B cell (primary cell): ENCODE measurements at regions not wholly inside any gene's neighbourhood (a gene's known extent, or its start where the extent isn't known, plus 50 kb on each side); places are given as distances from the start of the nearest gene placed in this dataset.

Experiments
- ATAC-seq: fragments of 200-7000 bp; cut with Tn5 transposase; one replicate; pipeline ENCODE4 v1.10.0; 2021; ENCODE audit warnings: low read depth, mild to moderate bottlenecking, moderate number of reproducible peaks, moderate library complexity
- CTCF ChIA-PET: fragments of 350-600 bp; sonication (Branson Sonifier 250); formaldehyde crosslinking; loops from one replicate; lab custom pipeline; 2021; ENCODE audit warnings: antibody characterized with exemption, inconsistent platforms; lab: Charles Lee
- POLR2A ChIA-PET: fragments of 350-600 bp; sonication (Branson Sonifier 250); formaldehyde crosslinking; loops from one replicate; lab custom pipeline; 2021; ENCODE audit warnings: antibody characterized with exemption; lab: Charles Lee
- DNase-seq: peaks from one replicate; pipeline ENCODE4 v3.0.0; 2013
- H2AFZ ChIP-seq: 2 replicates; pipeline ENCODE4 v1.6.1; 2012; ENCODE audit warnings: mild to moderate bottlenecking, low read depth, low read length; ENCODE audit not compliant: insufficient read depth, poor library complexity, severe bottlenecking
- H3K27ac ChIP-seq, 2 donors: 1 replicate in 1 of 2; 2 replicates in 1 of 2; pipeline ENCODE4 v1.5.1; 2012 to 2013; ENCODE audit warnings: low read length in 2 of 2, mild to moderate bottlenecking in 2 of 2, moderate library complexity in 1 of 2
- H3K27me3 ChIP-seq, 4 experiments: fragments of 200-600 bp in 1 of 4; sonication (generic) in 1 of 4; replicated peaks in 1 of 4; 1 replicate in 2 of 4; 2 replicates in 2 of 4; pipeline versions ENCODE4 v1.6.1 to v1.7.0; 2013 to 2016; ENCODE audit warnings: low read length in 3 of 4, mild to moderate bottlenecking in 2 of 4, mixed read lengths in 1 of 4, moderate library complexity in 1 of 4; ENCODE audit not compliant: insufficient read depth in 4 of 4, control insufficient read depth in 3 of 4; ENCODE audit errors: control extremely low read depth in 1 of 4
- H3K36me3 ChIP-seq, 2 experiments: replicated peaks in 1 of 2; 1 replicate in 1 of 2; 2 replicates in 1 of 2; pipeline versions ENCODE4 v1.6.1 to v1.7.1; 2013; ENCODE audit warnings: low read length in 1 of 2; ENCODE audit not compliant: insufficient read depth in 2 of 2, control insufficient read depth in 1 of 2; ENCODE audit errors: control extremely low read depth in 1 of 2, extremely low read depth in 1 of 2
- H3K4me1 ChIP-seq, 2 donors: fragments of 200-600 bp in 1 of 2; sonication (generic) in 1 of 2; 1 replicate in 1 of 2; 2 replicates in 1 of 2; pipeline versions ENCODE4 v1.5.1 to v1.6.1; 2013 to 2017; ENCODE audit warnings: low read length in 2 of 2; ENCODE audit not compliant: control insufficient read depth in 2 of 2, insufficient read depth in 2 of 2
- H3K4me2 ChIP-seq: replicated peaks from 2 replicates; pipeline ENCODE3; 2012; ENCODE audit warnings: mild to moderate bottlenecking, low read depth, low read length; ENCODE audit not compliant: poor library complexity, severe bottlenecking
- H3K4me3 ChIP-seq, 5 experiments: fragments of 200-600 bp in 1 of 5; sonication (generic) in 1 of 5; 1 replicate in 3 of 5; 2 replicates in 2 of 5; pipeline versions ENCODE4 v1.5.1 to v1.7.0; 2011 to 2016; ENCODE audit warnings: low read length in 4 of 5, mild to moderate bottlenecking in 4 of 5, low read depth in 2 of 5, control low read depth in 1 of 5, moderate library complexity in 1 of 5; ENCODE audit not compliant: insufficient read depth in 1 of 5; ENCODE audit errors: control extremely low read depth in 1 of 5, extremely low read depth in 1 of 5
- H3K79me2 ChIP-seq: fragments of 200-600 bp; sonication (generic); one replicate; pipeline ENCODE4 v1.6.0; 2016; ENCODE audit warnings: low read length; ENCODE audit not compliant: control insufficient read depth, insufficient read depth
- H3K9ac ChIP-seq: fragments of 200-600 bp; sonication (generic); 2 replicates; pipeline ENCODE4 v1.6.1; 2017; ENCODE audit warnings: mild to moderate bottlenecking, low read length, moderate library complexity
- H3K9me3 ChIP-seq, 3 donors: one replicate each; pipeline versions ENCODE4 v1.6.1 to v1.7.1; 2013; ENCODE audit warnings: low read length in 2 of 3; ENCODE audit not compliant: control insufficient read depth in 2 of 3, insufficient read depth in 1 of 3; ENCODE audit errors: control extremely low read depth in 1 of 3
- H4K20me1 ChIP-seq: 2 replicates; pipeline ENCODE4 v1.6.0; 2012; ENCODE audit warnings: mild to moderate bottlenecking, low read length; ENCODE audit not compliant: insufficient read depth, control insufficient read depth, poor library complexity, severe bottlenecking
- H3K27ac Mint-ChIP-seq: one replicate; pipeline ENCODE4 v1.8.0; 2021; ENCODE audit warnings: mixed read lengths
- H3K27me3 Mint-ChIP-seq: one replicate; pipeline ENCODE4 v1.8.0; 2021; ENCODE audit warnings: mixed read lengths
- H3K4me1 Mint-ChIP-seq: one replicate; pipeline ENCODE4 v1.8.0; 2021; ENCODE audit warnings: mixed read lengths
- H3K4me3 Mint-ChIP-seq: one replicate; pipeline ENCODE4 v1.8.0; 2021; ENCODE audit warnings: mixed read lengths
- H3K9me3 Mint-ChIP-seq: one replicate; pipeline ENCODE4 v1.8.0; 2022; ENCODE audit warnings: mixed read lengths; ENCODE audit not compliant: insufficient read depth
- EZH2 ChIP-seq: IDR thresholded peaks from 2 replicates; pipeline ENCODE4 v1.6.1; 2012; ENCODE audit warnings: borderline replicate concordance, low read depth, mild to moderate bottlenecking, moderate library complexity, low read length; ENCODE audit not compliant: insufficient read depth, poor library complexity, severe bottlenecking
- WGBS: methylation state at CpG from one replicate; pipeline ENCODE4 v1.1.5; 2013; ENCODE audit warnings: missing lambda C conversion rate; ENCODE audit not compliant: insufficient coverage; 5-methylcytosine and 5-hydroxymethylcytosine counted together
- intact Hi-C: fragments of 100-400 bp; cut with micrococcal nuclease; formaldehyde crosslinking; loops from one replicate; pipeline ENCODE4 v1.10.0; 2022
- TF ChIP-seq, protein P1 (sequence below): fragments of 200-600 bp; IDR thresholded peaks from one replicate; pipeline ENCODE4 v1.8.0; 2022; ENCODE audit warnings: antibody characterized with exemption, mild to moderate bottlenecking

DNA sequence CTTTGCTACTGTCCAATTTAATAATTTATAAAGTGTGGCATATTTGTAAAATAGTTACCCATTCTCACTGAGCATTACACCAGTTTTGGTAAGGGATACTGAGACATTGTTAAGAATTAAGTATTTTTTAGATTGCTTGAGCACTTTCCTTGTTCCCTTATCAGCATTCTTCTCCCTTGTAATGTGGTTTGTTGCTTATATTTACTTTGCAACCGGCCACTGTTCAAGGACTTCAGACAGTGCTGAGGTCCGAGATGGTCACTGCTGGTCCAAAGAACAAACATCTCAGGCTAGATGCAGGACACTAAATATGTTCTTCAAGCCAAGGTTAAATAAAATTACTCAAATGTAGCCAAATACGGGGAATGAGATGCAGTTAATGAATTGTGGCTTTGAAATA, 161.4 kb downstream of the TM9SF2 start:
- Histone ChIP-seq H3K9ac (no peak overlapping the region), H3K27me3 (peaks cover 0 to 12% (median 5%) of the 10 kb centered on the region in 4 experiments), H3K9me3 (no peaks in the 10 kb centered on the region), H3K36me3 (no peaks in the 10 kb centered on the region), H2AFZ (no peak overlapping the region), H3K4me1 (peaks cover 7 to 10% of the 10 kb centered on the region in 2 donors), H3K4me3 (no peak overlapping the region), H4K20me1 (peaks cover 11% of the 10 kb centered on the region), H3K27ac (no peak overlapping the region), H3K4me2 (no peak overlapping the region), H3K79me2 (peaks cover 7% of the 10 kb centered on the region)
- peaks cover 10% of the 10 kb centered on the region for H3K4me1 Mint-ChIP-seq
- no peak for ATAC-seq
- intact Hi-C loops: no loop called here
- no peak for TF ChIP-seq EZH2
- TF ChIP-seq, protein P1, sequence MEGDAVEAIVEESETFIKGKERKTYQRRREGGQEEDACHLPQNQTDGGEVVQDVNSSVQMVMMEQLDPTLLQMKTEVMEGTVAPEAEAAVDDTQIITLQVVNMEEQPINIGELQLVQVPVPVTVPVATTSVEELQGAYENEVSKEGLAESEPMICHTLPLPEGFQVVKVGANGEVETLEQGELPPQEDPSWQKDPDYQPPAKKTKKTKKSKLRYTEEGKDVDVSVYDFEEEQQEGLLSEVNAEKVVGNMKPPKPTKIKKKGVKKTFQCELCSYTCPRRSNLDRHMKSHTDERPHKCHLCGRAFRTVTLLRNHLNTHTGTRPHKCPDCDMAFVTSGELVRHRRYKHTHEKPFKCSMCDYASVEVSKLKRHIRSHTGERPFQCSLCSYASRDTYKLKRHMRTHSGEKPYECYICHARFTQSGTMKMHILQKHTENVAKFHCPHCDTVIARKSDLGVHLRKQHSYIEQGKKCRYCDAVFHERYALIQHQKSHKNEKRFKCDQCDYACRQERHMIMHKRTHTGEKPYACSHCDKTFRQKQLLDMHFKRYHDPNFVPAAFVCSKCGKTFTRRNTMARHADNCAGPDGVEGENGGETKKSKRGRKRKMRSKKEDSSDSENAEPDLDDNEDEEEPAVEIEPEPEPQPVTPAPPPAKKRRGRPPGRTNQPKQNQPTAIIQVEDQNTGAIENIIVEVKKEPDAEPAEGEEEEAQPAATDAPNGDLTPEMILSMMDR: no peak
- CTCF ChIA-PET: no interaction called here
- WGBS: 71% methylated on average over 1 of the region's 3 CpGs
- no peak overlapping the region for H3K4me3 Mint-ChIP-seq
- H3K27ac Mint-ChIP-seq: no peak overlapping the region
- POLR2A ChIA-PET: no interaction called here
- H3K27me3 Mint-ChIP-seq: peaks cover 5% of the 10 kb centered on the region
- no peak for DNase-seq
- no peaks in the 10 kb centered on the region for H3K9me3 Mint-ChIP-seq

DNA sequence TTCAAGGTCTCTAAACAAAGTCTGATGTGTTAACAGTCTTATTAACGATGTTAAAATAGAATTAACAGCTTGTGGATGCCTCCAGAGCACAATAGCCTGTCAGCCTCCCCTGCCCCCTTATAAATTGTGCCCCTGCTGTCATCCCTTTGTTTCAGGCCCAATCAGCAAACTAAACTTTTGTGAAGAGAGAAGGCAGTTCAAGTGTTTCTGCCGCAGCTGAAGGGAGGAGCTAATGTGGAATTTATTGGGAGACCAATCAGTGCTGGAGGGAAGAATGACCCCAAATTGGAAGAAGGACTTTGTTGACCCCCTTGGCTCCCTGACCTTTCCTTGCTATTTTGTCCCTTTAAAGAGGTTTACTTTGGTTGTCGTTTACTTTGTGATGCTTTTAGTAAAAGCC, 160.5 kb downstream of the TM9SF2 start:
- intact Hi-C loops: no loop called here
- WGBS: 100% methylated on average over 2 of the region's 3 CpGs
- no peak overlapping the region for H3K27ac Mint-ChIP-seq

More for the DNA sequence above, 160.5 kb downstream of the TM9SF2 start:
- H3K36me3 ChIP-seq: no peaks in the 10 kb centered on the region
- DNase-seq: no peak
- no peak overlapping the region for H3K4me3 ChIP-seq
- POLR2A ChIA-PET: interaction anchor here (0.7 kb wide), 1 partner anchor 15 kb away, joined by 7 read pairs; no protein-coding TSS in a partner anchor
- H2AFZ ChIP-seq: no peak overlapping the region
- H3K9me3 ChIP-seq: no peaks in the 10 kb centered on the region
- CTCF ChIA-PET: interaction anchor here (0.6 to 1.0 kb wide), 4 partner anchors 9 to 166 kb away, joined by 3 to 5 read pairs (median 4); no protein-coding TSS in a partner anchor
- no peak for ATAC-seq
- Mint-ChIP-seq H3K27me3 (peaks cover 5% of the 10 kb centered on the region), H3K4me1 (peaks cover 15% of the 10 kb centered on the region), H3K9me3 (no peaks in the 10 kb centered on the region), H3K4me3 (no peak overlapping the region)
- H3K9ac ChIP-seq: no peak overlapping the region
- peaks cover 7% of the 10 kb centered on the region for H3K79me2 ChIP-seq
- peaks cover 0 to 14% (median 11%) of the 10 kb centered on the region in 4 experiments for H3K27me3 ChIP-seq
- peaks cover 15% of the 10 kb centered on the region for H4K20me1 ChIP-seq
- H3K4me1 ChIP-seq: peaks cover 8 to 16% of the 10 kb centered on the region in 2 donors
- no peak overlapping the region for H3K4me2 ChIP-seq
- no peak overlapping the region for H3K27ac ChIP-seq
- TF ChIP-seq, protein P1: no peak
- no peak for TF ChIP-seq EZH2
